ENCODE measurements at regions not wholly inside any gene's neighbourhood (a gene's known extent, or its start where the extent isn't known, plus 50 kb on each side); places are given as distances from the start of the nearest gene placed in this dataset.
A peak's percentile ranks its signal among the peaks of the same experiment; 100 is the strongest.
"Not testable (repeated sequence)": the region's sequence is repeated elsewhere in the genome, so short reads cannot be mapped to it uniquely, and the experiment has no call there.

DNA sequence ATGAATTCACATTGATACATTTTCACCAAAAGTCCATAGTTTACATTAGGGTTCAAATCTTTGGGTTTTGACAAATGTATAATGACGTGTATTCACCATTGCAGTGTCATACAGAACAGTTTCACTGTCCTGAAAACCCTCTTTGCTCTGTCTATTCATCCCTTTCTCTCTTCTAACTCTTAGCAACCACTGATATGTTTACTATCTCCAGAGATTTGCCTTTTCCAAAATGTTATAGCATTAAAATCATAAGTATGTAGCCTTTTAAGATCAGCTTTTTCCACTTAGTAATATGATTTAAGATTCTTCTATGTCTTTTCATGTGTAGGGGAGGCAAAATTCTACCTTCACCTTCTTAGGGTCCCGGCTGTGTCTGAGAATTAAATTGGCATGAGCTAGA, 203.8 kb downstream of the TPRG1 start:
- Mint-ChIP-seq H3K27ac (peak overlapping the region in 1 of 3 donors; percentile 57), H3K36me3 (no peaks in the 10 kb centered on the region)

DNA sequence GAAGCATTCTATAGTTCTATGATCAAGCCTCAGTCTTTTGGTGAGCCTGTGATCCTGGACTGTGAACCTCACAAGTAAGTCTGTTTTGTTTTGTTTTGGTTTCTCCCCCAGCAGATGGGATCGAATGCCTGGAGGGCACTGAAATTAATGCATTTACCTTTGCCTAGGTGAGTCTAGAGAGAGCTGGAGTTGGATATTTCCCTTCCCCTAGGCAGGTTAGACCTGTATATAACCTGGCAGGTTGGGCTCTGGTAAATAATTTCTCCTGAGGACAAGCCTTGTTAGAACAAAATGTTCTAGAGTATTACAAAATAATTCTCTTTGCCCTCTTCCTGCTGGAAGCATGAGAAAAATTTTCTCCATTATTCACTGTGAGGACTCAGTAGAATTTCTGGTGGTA, 211.9 kb downstream of the TPRG1 start:
- DNase-seq, result no peak
- peaks cover 0 to 7% (median 0%) of the 10 kb centered on the region in 4 donors for H3K4me1 Mint-ChIP-seq
- Histone ChIP-seq H3K27me3 (ENCODE audit: control insufficient read depth, insufficient read depth, low read length) (no peaks in the 10 kb centered on the region), H3K9me3 (ENCODE audit: control insufficient read depth in 2 of 2, low read length in 2 of 2) (no peaks in the 10 kb centered on the region), H3K27ac (ENCODE audit: insufficient read depth, low read length, poor library complexity, severe bottlenecking) (no peak overlapping the region), H3K36me3 (ENCODE audit: control insufficient read depth, insufficient read depth, low read length) (no peaks in the 10 kb centered on the region), H3K4me3 (ENCODE audit: low read depth, low read length) (no peak overlapping the region), H3K4me1 (ENCODE audit: control insufficient read depth, insufficient read depth, low read length, poor library complexity, severe bottlenecking) (no peaks in the 10 kb centered on the region)
- ATAC-seq (ENCODE audit: low read depth in 2 of 2), result no peak
- no peak overlapping the region for H3K4me3 Mint-ChIP-seq
- H3K36me3 Mint-ChIP-seq, result no peaks in the 10 kb centered on the region
- no peaks in the 10 kb centered on the region for H3K27me3 Mint-ChIP-seq
- H3K27ac Mint-ChIP-seq, result no peak overlapping the region
- peaks cover 0 to 15% (median 4%) of the 10 kb centered on the region in 7 donors for H3K9me3 Mint-ChIP-seq

More for the DNA sequence above, 203.8 kb downstream of the TPRG1 start:
- DNase-seq (no peak), ATAC-seq (ENCODE audit: low read depth in 2 of 2) (no peak)
- Histone ChIP-seq H3K4me3 (ENCODE audit: low read depth, low read length) (no peak overlapping the region), H3K27me3 (ENCODE audit: control insufficient read depth, insufficient read depth, low read length) (no peaks in the 10 kb centered on the region), H3K27ac (ENCODE audit: insufficient read depth, low read length, poor library complexity, severe bottlenecking) (no peak overlapping the region), H3K4me1 (ENCODE audit: control insufficient read depth, insufficient read depth, low read length, poor library complexity, severe bottlenecking) (no peaks in the 10 kb centered on the region), H3K9me3 (ENCODE audit: control insufficient read depth in 2 of 2, low read length in 2 of 2) (peaks cover 2 to 7% of the 10 kb centered on the region in 2 experiments), H3K36me3 (ENCODE audit: control insufficient read depth, insufficient read depth, low read length) (no peaks in the 10 kb centered on the region)
- peaks cover 0 to 12% (median 6%) of the 10 kb centered on the region in 4 donors for H3K4me1 Mint-ChIP-seq
- H3K4me3 Mint-ChIP-seq, result no peak overlapping the region
- no peaks in the 10 kb centered on the region for H3K27me3 Mint-ChIP-seq
- peaks cover 0 to 14% (median 4%) of the 10 kb centered on the region in 7 donors for H3K9me3 Mint-ChIP-seq

DNA sequence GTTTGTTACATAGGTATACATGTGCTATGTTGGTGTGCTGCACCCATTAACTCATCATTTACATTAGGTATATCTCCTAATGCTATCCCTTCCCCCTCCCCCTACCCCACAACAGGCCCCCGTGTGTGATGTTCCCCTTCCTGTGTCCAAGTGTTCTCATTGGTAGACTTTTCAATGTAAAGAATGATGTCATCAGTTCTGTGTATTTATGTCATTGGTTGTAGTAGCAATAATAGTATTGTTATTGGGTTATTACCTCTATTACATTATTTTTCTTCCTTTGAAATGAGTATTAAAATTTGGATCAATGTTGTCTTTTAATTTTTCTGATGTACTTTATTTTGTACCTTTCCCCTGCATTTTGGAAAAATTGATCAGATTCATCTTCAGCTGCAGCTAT, 214.1 kb downstream of the TPRG1 start:
- H3K27ac ChIP-seq (ENCODE audit: insufficient read depth, low read length, poor library complexity, severe bottlenecking); H3K36me3 ChIP-seq (ENCODE audit: control insufficient read depth, insufficient read depth, low read length); H3K27me3 Mint-ChIP-seq; ATAC-seq (ENCODE audit: low read depth in 2 of 2); H3K9me3 ChIP-seq (ENCODE audit: control insufficient read depth in 2 of 2, low read length in 2 of 2); H3K27ac Mint-ChIP-seq; DNase-seq; H3K4me3 Mint-ChIP-seq; H3K4me1 ChIP-seq (ENCODE audit: control insufficient read depth, insufficient read depth, low read length, poor library complexity, severe bottlenecking); H3K4me3 ChIP-seq (ENCODE audit: low read depth, low read length); H3K27me3 ChIP-seq (ENCODE audit: control insufficient read depth, insufficient read depth, low read length); H3K36me3 Mint-ChIP-seq; H3K4me1 Mint-ChIP-seq: not testable (repeated sequence)
- H3K9me3 Mint-ChIP-seq, result peaks cover 0 to 15% (median 2%) of the 10 kb centered on the region in 7 donors

DNA sequence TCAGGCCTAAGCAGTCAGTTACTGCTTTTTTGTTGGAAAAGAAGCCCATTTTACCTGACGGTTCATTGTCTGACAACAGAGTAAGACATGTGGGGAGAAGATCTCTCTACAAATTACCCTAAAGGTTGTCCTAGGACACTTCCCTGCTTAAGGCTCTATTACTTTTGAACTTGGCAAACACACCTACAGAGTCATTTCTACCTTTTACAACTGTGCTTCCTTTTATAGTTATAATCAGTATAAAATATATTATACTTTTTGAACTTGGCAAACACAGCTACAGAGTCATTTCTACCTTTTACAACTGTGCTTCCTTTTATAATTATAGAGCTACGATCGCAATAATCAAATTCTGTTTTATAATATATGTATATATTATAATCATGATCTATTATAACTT, 215.0 kb downstream of the TPRG1 start:
- DNase-seq (no peak), ATAC-seq (ENCODE audit: low read depth in 2 of 2) (no peak)
- no peaks in the 10 kb centered on the region for H3K9me3 ChIP-seq (ENCODE audit: control insufficient read depth in 2 of 2, low read length in 2 of 2)
- Mint-ChIP-seq H3K27ac (no peak overlapping the region), H3K4me1 (peaks cover 0 to 6% (median 0%) of the 10 kb centered on the region in 4 donors), H3K27me3 (no peaks in the 10 kb centered on the region), H3K4me3 (no peak overlapping the region), H3K9me3 (peaks cover 0 to 15% (median 1%) of the 10 kb centered on the region in 7 donors), H3K36me3 (no peaks in the 10 kb centered on the region)
- H3K27me3 ChIP-seq (ENCODE audit: control insufficient read depth, insufficient read depth, low read length), result no peaks in the 10 kb centered on the region
- H3K4me1 ChIP-seq (ENCODE audit: control insufficient read depth, insufficient read depth, low read length, poor library complexity, severe bottlenecking), result no peaks in the 10 kb centered on the region
- H3K36me3 ChIP-seq (ENCODE audit: control insufficient read depth, insufficient read depth, low read length), result no peaks in the 10 kb centered on the region
- H3K27ac ChIP-seq (ENCODE audit: insufficient read depth, low read length, poor library complexity, severe bottlenecking), result no peak overlapping the region
- H3K4me3 ChIP-seq (ENCODE audit: low read depth, low read length), result no peak overlapping the region

DNA sequence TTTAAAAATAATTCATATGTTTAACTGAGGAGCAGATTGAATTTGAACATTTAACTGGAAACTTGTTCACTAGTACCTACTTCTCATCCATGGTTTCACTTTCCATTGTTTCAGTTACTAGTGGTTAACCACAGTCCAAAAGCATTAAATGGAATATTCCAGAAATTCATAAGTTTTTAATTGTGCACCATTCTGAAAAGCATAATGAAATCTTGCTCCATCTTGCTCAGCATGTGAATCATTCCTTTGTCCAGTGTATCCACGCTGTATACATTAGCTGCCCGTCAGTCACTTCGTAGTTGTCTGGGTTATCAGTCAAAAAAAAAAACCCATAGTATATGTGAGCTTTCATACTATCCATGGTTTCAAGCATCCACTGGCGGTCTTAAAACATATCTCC, 217.6 kb downstream of the TPRG1 start:
- Mint-ChIP-seq H3K27me3 (no peaks in the 10 kb centered on the region), H3K9me3 (peaks cover 0 to 5% (median 0%) of the 10 kb centered on the region in 7 donors), H3K4me1 (peaks cover 2 to 14% (median 12%) of the 10 kb centered on the region in 4 donors), H3K36me3 (no peaks in the 10 kb centered on the region), H3K4me3 (no peak overlapping the region), H3K27ac (no peak overlapping the region)
- H3K4me1 ChIP-seq (ENCODE audit: control insufficient read depth, insufficient read depth, low read length, poor library complexity, severe bottlenecking), result peaks cover 12% of the 10 kb centered on the region
- ATAC-seq (ENCODE audit: low read depth in 2 of 2) (no peak), DNase-seq (no peak)
- no peaks in the 10 kb centered on the region for H3K9me3 ChIP-seq (ENCODE audit: control insufficient read depth in 2 of 2, low read length in 2 of 2)
- no peak overlapping the region for H3K4me3 ChIP-seq (ENCODE audit: low read depth, low read length)
- H3K27ac ChIP-seq (ENCODE audit: insufficient read depth, low read length, poor library complexity, severe bottlenecking), result no peak overlapping the region
- H3K36me3 ChIP-seq (ENCODE audit: control insufficient read depth, insufficient read depth, low read length), result no peaks in the 10 kb centered on the region
- no peaks in the 10 kb centered on the region for H3K27me3 ChIP-seq (ENCODE audit: control insufficient read depth, insufficient read depth, low read length)

DNA sequence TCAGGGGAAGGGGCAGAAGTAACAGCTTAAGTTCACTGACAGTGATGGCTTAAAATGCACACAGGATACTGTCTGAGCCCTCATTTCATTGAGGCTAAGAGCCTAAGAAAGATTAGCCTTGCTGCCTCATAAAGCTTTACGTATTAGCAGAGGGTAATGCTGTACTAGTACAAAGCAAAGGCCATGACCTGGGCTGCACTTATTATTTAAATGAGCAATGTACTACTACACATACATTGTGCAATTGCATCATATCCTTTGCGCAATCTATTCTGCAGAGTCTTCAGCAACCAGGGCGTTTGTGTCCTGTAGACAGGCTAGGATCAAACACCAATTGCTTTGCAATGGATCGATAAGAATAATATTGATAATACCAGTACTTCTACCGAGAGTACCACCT, 221.8 kb downstream of the TPRG1 start:
- Histone ChIP-seq H3K27me3 (ENCODE audit: control insufficient read depth, insufficient read depth, low read length) (no peaks in the 10 kb centered on the region), H3K9me3 (ENCODE audit: control insufficient read depth in 2 of 2, low read length in 2 of 2) (no peaks in the 10 kb centered on the region), H3K36me3 (ENCODE audit: control insufficient read depth, insufficient read depth, low read length) (no peaks in the 10 kb centered on the region), H3K27ac (ENCODE audit: insufficient read depth, low read length, poor library complexity, severe bottlenecking) (peak overlapping the region; percentile 52), H3K4me1 (ENCODE audit: control insufficient read depth, insufficient read depth, low read length, poor library complexity, severe bottlenecking) (peaks cover 21% of the 10 kb centered on the region), H3K4me3 (ENCODE audit: low read depth, low read length) (peak overlapping the region; percentile 69)
- Mint-ChIP-seq H3K36me3 (no peaks in the 10 kb centered on the region), H3K4me3 (peak overlapping the region in 1 of 4 donors; percentile 46), H3K4me1 (peaks cover 12 to 29% (median 24%) of the 10 kb centered on the region in 4 donors), H3K9me3 (peaks cover 0 to under 1% (median 0%) of the 10 kb centered on the region in 7 donors), H3K27me3 (no peaks in the 10 kb centered on the region), H3K27ac (peak overlapping the region in 2 of 3 donors; percentile 2 to 45)
- peak; percentile 64 to 82 for ATAC-seq (ENCODE audit: low read depth in 2 of 2)
- DNase-seq, result peak in 2 of 3 donors; percentile 19 to 40

DNA sequence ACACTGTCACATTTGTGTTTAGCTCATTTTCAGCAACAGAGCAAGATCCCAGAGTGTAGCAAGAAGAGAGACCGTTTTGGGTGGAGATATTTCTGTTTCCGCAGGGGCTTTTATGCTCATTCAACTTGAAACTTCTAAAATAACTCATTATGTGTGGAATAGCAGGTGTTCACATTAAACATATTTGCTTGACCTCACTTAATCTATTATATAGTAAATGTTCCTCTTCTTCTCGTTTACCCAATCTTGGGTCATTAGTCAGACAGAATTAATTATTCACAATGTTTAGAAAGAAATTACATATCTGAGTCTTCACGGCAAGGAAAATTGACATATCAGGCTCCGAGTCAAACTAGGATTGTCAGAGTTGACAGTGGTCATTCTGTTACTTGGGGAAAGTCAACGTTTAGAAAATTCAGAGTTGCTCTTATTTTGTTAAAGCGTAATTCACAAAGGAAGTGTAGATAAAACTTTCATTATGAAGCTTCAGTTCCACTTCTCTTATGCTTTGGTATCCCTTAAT, 222.9 kb downstream of the TPRG1 start:
- no peaks in the 10 kb centered on the region for H3K27me3 ChIP-seq (ENCODE audit: control insufficient read depth, insufficient read depth, low read length)
- H3K27ac ChIP-seq (ENCODE audit: insufficient read depth, low read length, poor library complexity, severe bottlenecking), result peak overlapping the region; percentile 52
- H3K4me1 ChIP-seq (ENCODE audit: control insufficient read depth, insufficient read depth, low read length, poor library complexity, severe bottlenecking), result peaks cover 21% of the 10 kb centered on the region
- no peaks in the 10 kb centered on the region for H3K36me3 ChIP-seq (ENCODE audit: control insufficient read depth, insufficient read depth, low read length)
- H3K9me3 ChIP-seq (ENCODE audit: control insufficient read depth in 2 of 2, low read length in 2 of 2), result no peaks in the 10 kb centered on the region
- Mint-ChIP-seq H3K9me3 (peaks cover 0 to 3% (median 0%) of the 10 kb centered on the region in 7 donors), H3K4me3 (peak overlapping the region; percentile 53 to 85 (median 61)), H3K27me3 (no peaks in the 10 kb centered on the region), H3K4me1 (peaks cover 12 to 29% (median 24%) of the 10 kb centered on the region in 4 donors), H3K27ac (peak overlapping the region; percentile 45 to 76 (median 72)), H3K36me3 (no peaks in the 10 kb centered on the region)
- peak overlapping the region; percentile 69 for H3K4me3 ChIP-seq (ENCODE audit: low read depth, low read length)
- ATAC-seq (ENCODE audit: low read depth in 2 of 2), result no peak
- peak in 1 of 3 donors; percentile 64 for DNase-seq

DNA sequence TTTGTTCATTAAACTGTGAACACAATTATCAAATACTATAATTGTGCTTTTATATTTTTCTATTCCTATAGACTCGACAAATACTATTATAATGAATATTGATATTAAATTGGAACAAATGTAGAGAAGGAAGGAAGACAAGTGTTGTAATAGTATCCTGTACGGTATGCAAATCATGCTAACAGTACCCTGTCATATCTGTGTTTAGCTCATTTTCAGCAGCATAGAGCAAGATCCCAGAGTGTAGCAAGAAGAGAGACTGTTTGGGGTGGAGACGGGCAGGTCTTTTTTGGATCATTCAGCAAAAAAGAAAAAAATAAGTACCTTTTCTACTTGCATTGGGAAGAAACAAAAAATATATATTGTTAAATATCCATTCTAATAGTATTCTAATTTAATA, 224.1 kb downstream of the TPRG1 start:
- H3K27me3 ChIP-seq (ENCODE audit: control insufficient read depth, insufficient read depth, low read length), result no peaks in the 10 kb centered on the region
- H3K4me3 ChIP-seq (ENCODE audit: low read depth, low read length), result no peak overlapping the region
- Mint-ChIP-seq H3K4me3 (peak overlapping the region in 1 of 4 donors; percentile 61), H3K27ac (no peak overlapping the region), H3K36me3 (no peaks in the 10 kb centered on the region), H3K9me3 (peaks cover 0 to 3% (median 0%) of the 10 kb centered on the region in 7 donors), H3K4me1 (peaks cover 12 to 30% (median 27%) of the 10 kb centered on the region in 4 donors), H3K27me3 (no peaks in the 10 kb centered on the region)
- H3K27ac ChIP-seq (ENCODE audit: insufficient read depth, low read length, poor library complexity, severe bottlenecking), result no peak overlapping the region
- DNase-seq (no peak), ATAC-seq (ENCODE audit: low read depth in 2 of 2) (no peak)
- peaks cover 21% of the 10 kb centered on the region for H3K4me1 ChIP-seq (ENCODE audit: control insufficient read depth, insufficient read depth, low read length, poor library complexity, severe bottlenecking)
- no peaks in the 10 kb centered on the region for H3K9me3 ChIP-seq (ENCODE audit: control insufficient read depth in 2 of 2, low read length in 2 of 2)
- no peaks in the 10 kb centered on the region for H3K36me3 ChIP-seq (ENCODE audit: control insufficient read depth, insufficient read depth, low read length)

All from CD4-positive, CD25-positive, alpha-beta regulatory T cell (primary cell).